Stomach (tissue), 8 donors: ENCODE measurements at regions not wholly inside any gene's neighbourhood (a gene's known extent, or its start where the extent isn't known, plus 50 kb on each side); places are given as distances from the start of the nearest gene placed in this dataset.

ENCODE experiments used
- DNase-seq, 2 donors: peaks; one replicate each; pipeline versions ENCODE4 v3.0.0 to v3.0.0-alpha.2; 2013 to 2019
- H3K27ac ChIP-seq, 5 donors: fragments of 200-600 bp in 4 of 5; sonication (generic) in 4 of 5; one replicate each; pipeline ENCODE4 v1.5.1; 2013 to 2019; ENCODE audit warnings: mild to moderate bottlenecking in 1 of 5, moderate library complexity in 1 of 5
- H3K27me3 ChIP-seq, 3 donors: fragments of 200-600 bp; sonication (generic); one replicate each; pipeline ENCODE4 v1.5.1; 2017 to 2019; ENCODE audit warnings: mixed run types in 1 of 3
- H3K36me3 ChIP-seq, 4 donors: fragments of 200-600 bp; sonication (generic); 1 replicate in 3 of 4; 2 replicates in 1 of 4; pipeline ENCODE4 v1.5.1; 2016 to 2019
- H3K4me1 ChIP-seq, 4 donors: fragments of 200-600 bp; sonication (generic); one replicate each; pipeline ENCODE4 v1.5.1; 2016 to 2019
- H3K4me3 ChIP-seq, 4 donors: fragments of 200-600 bp; sonication (generic) in 3 of 4; one replicate each; pipeline ENCODE4 v1.5.1; 2016 to 2019; ENCODE audit warnings: mild to moderate bottlenecking in 1 of 4
- H3K9me3 ChIP-seq, 4 donors: fragments of 200-600 bp; sonication (generic); one replicate each; pipeline ENCODE4 v1.5.1; 2016 to 2019
- CTCF ChIP-seq, 7 experiments: fragments of 450-650 bp in 4 of 7; fragments of 200-600 bp in 3 of 7; sonication (generic) in 3 of 7; IDR thresholded peaks; one replicate each; pipeline ENCODE4 v1.5.1; 2016 to 2019; ENCODE audit warnings: antibody characterized with exemption in 7 of 7, control low read depth in 2 of 7, mild to moderate bottlenecking in 1 of 7
- EP300 ChIP-seq: sonication (generic); formaldehyde crosslinking; IDR thresholded peaks from one replicate; pipeline ENCODE4 v1.6.1; 2017; ENCODE audit warnings: antibody characterized with exemption
- POLR2A ChIP-seq, 4 donors: fragments of 450-650 bp; IDR thresholded peaks; one replicate each; pipeline ENCODE4 v1.6.1; 2016; ENCODE audit warnings: antibody characterized with exemption in 4 of 4, control low read depth in 2 of 4, mild to moderate bottlenecking in 1 of 4, moderate library complexity in 1 of 4
- POLR2AphosphoS5 ChIP-seq, 3 donors: sonication (generic); formaldehyde crosslinking; IDR thresholded peaks; one replicate each; pipeline ENCODE4 v1.6.1; 2016; ENCODE audit warnings: antibody characterized with exemption in 3 of 3
- WGBS, 5 donors: extraction: QIAGEN DNeasy Blood & Tissue Kit in 3 of 5; methylation state at CpG; one replicate each; pipeline versions ENCODE4 v1.1.5 to v1.1.7; 2013 to 2018; 5-methylcytosine and 5-hydroxymethylcytosine counted together
- intact Hi-C: fragments of 100-400 bp; cut with DNase I; formaldehyde crosslinking; loops from one replicate; pipeline ENCODE4 v1.15.1; 2023; ENCODE audit warnings: low total_unique reads
- donor health status: healthy with polysubstance abuse.
- donor health status: Bipolar disorder and iron deficiency.
- donor health status: healthy.

- WGBS, 5 donors, result 61 to 68% (median 65%) methylated on average over 3 of the region's 3 CpGs
- intact Hi-C loops, result no loop called here
Observed at GRCh38 chr14:85921241-85921640, 391.3 kb downstream of the FLRT2 start.

GRCh38 chr14:85917716-85918115 is 387.8 kb downstream of the FLRT2 start:
- H3K27ac ChIP-seq, result no peak overlapping the region
- 83 to 92% (median 84%) methylated on average over 4 of the region's 4 CpGs for WGBS, 5 donors
- TF ChIP-seq POLR2AphosphoS5 (IDR thresholded peaks at IDR 0.05) (no peak), POLR2A (IDR thresholded peaks at IDR 0.05) (no peak), EP300 (no peak), CTCF (IDR thresholded peaks at IDR 0.05) (no peak)
- DNase-seq, result no peak
- no peaks in the 10 kb centered on the region for H3K4me1 ChIP-seq
- no peaks in the 10 kb centered on the region for H3K9me3 ChIP-seq
- H3K27me3 ChIP-seq, result no peaks in the 10 kb centered on the region
- no peaks in the 10 kb centered on the region for H3K36me3 ChIP-seq
- intact Hi-C loops, result no loop called here
- no peak overlapping the region for H3K4me3 ChIP-seq

More at GRCh38 chr14:85921241-85921640, 391.3 kb downstream of the FLRT2 start:
- H3K9me3 ChIP-seq, result no peaks in the 10 kb centered on the region
- no peaks in the 10 kb centered on the region for H3K36me3 ChIP-seq
- H3K27me3 ChIP-seq, result no peaks in the 10 kb centered on the region
- no peak overlapping the region for H3K27ac ChIP-seq
- no peak overlapping the region for H3K4me3 ChIP-seq
- no peaks in the 10 kb centered on the region for H3K4me1 ChIP-seq
- TF ChIP-seq POLR2AphosphoS5 (IDR thresholded peaks at IDR 0.05), result no peak
- TF ChIP-seq CTCF (IDR thresholded peaks at IDR 0.05), result no peak
- no peak for DNase-seq

- TF ChIP-seq POLR2A (IDR thresholded peaks at IDR 0.05) (no peak), POLR2AphosphoS5 (IDR thresholded peaks at IDR 0.05) (no peak), EP300 (no peak), CTCF (IDR thresholded peaks at IDR 0.05) (no peak)
- Histone ChIP-seq H3K4me1 (no peaks in the 10 kb centered on the region), H3K27ac (no peak overlapping the region), H3K4me3 (no peak overlapping the region), H3K9me3 (no peaks in the 10 kb centered on the region), H3K27me3 (no peaks in the 10 kb centered on the region), H3K36me3 (no peaks in the 10 kb centered on the region)
- 69 to 91% (median 82%) methylated on average over 2 of the region's 2 CpGs for WGBS, 5 donors
- intact Hi-C loops, result no loop called here
- no peak for DNase-seq
Observed at GRCh38 chr14:85915711-85916110, 385.8 kb downstream of the FLRT2 start.

- no peak for DNase-seq
- H3K36me3 ChIP-seq, result no peaks in the 10 kb centered on the region
- H3K27ac ChIP-seq, result no peak overlapping the region
- H3K27me3 ChIP-seq, result no peaks in the 10 kb centered on the region
- peaks cover 0 to 4% (median 0%) of the 10 kb centered on the region in 4 donors for H3K4me1 ChIP-seq
- WGBS, 5 donors, result 78 to 86% (median 85%) methylated on average over 6 of the region's 6 CpGs
- no peaks in the 10 kb centered on the region for H3K9me3 ChIP-seq
- no peak for TF ChIP-seq POLR2AphosphoS5 (IDR thresholded peaks at IDR 0.05)
- TF ChIP-seq CTCF (IDR thresholded peaks at IDR 0.05), result no peak
- no peak for TF ChIP-seq EP300
- no peak for TF ChIP-seq POLR2A (IDR thresholded peaks at IDR 0.05)
- intact Hi-C loops, result no loop called here
- no peak overlapping the region for H3K4me3 ChIP-seq
Observed at GRCh38 chr14:85912141-85912540, 382.2 kb downstream of the FLRT2 start.
